ENCODE measurements at regions not wholly inside any gene's neighbourhood (a gene's known extent, or its start where the extent isn't known, plus 50 kb on each side); places are given as distances from the start of the nearest gene placed in this dataset.

- DNase-seq, result no peak
Measured at GRCh38 chr7:128145191-128145590, 95.9 kb upstream of the LEP start.

- no peak for DNase-seq
Measured at GRCh38 chr7:128146052-128146451, 95.0 kb upstream of the LEP start.

- DNase-seq, result no peak
Measured at GRCh38 chr7:128148676-128149075, 92.4 kb upstream of the LEP start.

- DNase-seq, result no peak
Measured at GRCh38 chr7:128150223-128150865, 90.7 kb upstream of the LEP start.

GRCh38 chr7:128151635-128152034, 89.4 kb upstream of the LEP start:
- DNase-seq, result no peak

- DNase-seq, result no peak
Measured at GRCh38 chr7:128152721-128153120, 88.4 kb upstream of the LEP start.

GRCh38 chr7:128153436-128153835, 87.6 kb upstream of the LEP start:
- DNase-seq, result no peak

- DNase-seq, result no peak
Measured at GRCh38 chr7:128154504-128154903, 86.6 kb upstream of the LEP start.

GRCh38 chr7:128155100-128155740, 85.9 kb upstream of the LEP start:
- DNase-seq, result no peak

GRCh38 chr7:128157906-128158305, 83.2 kb upstream of the LEP start:
- DNase-seq, result no peak

- no peak for DNase-seq
Measured at GRCh38 chr7:128158370-128158769, 82.7 kb upstream of the LEP start.

- DNase-seq, result no peak
Measured at GRCh38 chr7:128160296-128160695, 80.8 kb upstream of the LEP start.

GRCh38 chr7:128161466-128162125, 79.5 kb upstream of the LEP start:
- no peak for DNase-seq

GRCh38 chr7:128162666-128163065, 78.4 kb upstream of the LEP start:
- DNase-seq, result no peak

- no peak for DNase-seq
Measured at GRCh38 chr7:128163473-128163872, 77.6 kb upstream of the LEP start.

- no peak for DNase-seq
Measured at GRCh38 chr7:128164061-128164954, 76.8 kb upstream of the LEP start.

- DNase-seq, result no peak
Measured at GRCh38 chr7:128164955-128165670, 76.0 kb upstream of the LEP start.

- DNase-seq, result no peak
Measured at GRCh38 chr7:128165927-128166420, 75.1 kb upstream of the LEP start.

GRCh38 chr7:128166603-128167041, 74.5 kb upstream of the LEP start:
- no peak for DNase-seq

- peak; percentile 6 for DNase-seq
Measured at GRCh38 chr7:128167042-128167701, 73.9 kb upstream of the LEP start.

GRCh38 chr7:128167791-128168666, 73.0 kb upstream of the LEP start:
- no peak for DNase-seq
